GM12891 (cell line): ENCODE measurements at regions not wholly inside any gene's neighbourhood (a gene's known extent, or its start where the extent isn't known, plus 50 kb on each side); places are given as distances from the start of the nearest gene placed in this dataset.

Source experiments
- POLR2A ChIP-seq: IDR thresholded peaks from 2 replicates; pipeline ENCODE4 v1.6.1; 2011; ENCODE audit warnings: low read depth, low read length, control low read depth
- POLR2AphosphoS5 ChIP-seq: IDR thresholded peaks from 2 replicates; pipeline ENCODE4 v1.6.1; 2011; ENCODE audit warnings: low read depth, low read length, control low read depth

DNA sequence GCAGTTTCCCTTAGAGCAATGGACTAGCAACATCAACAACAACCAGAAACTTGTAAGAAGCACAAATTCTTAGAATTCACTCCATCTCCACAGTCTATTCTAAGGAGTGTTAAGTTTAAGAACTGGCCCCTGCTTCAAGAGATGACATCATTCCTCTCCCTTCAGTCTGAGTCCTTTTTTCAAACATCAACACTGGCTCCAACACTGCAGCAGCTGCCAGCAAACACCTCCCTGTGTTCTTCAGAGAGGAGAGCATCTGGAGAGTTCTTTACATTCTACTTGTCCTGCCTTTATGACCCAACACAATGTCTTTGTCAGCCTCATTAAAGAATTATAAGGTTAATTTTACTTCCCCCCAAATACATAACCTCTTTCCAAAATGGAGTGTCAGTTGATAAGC is 122.3 kb downstream of the HNMT start:
- no peak for TF ChIP-seq POLR2AphosphoS5
- TF ChIP-seq POLR2A: no peak
